OCI-LY1 (cell line): ENCODE measurements at regions not wholly inside any gene's neighbourhood (a gene's known extent, or its start where the extent isn't known, plus 50 kb on each side); places are given as distances from the start of the nearest gene placed in this dataset.

Experiments used
- H2AFZ ChIP-seq: fragments of 200-600 bp; sonication (generic), shearing (Covaris generic); 2 replicates; pipeline ENCODE4 v1.6.0; 2014; ENCODE audit warnings: antibody characterized with exemption, mild to moderate bottlenecking, low read length
- H3F3A ChIP-seq: fragments of 200-600 bp; sonication (generic), shearing (Covaris generic); 2 replicates; pipeline ENCODE4 v1.6.0; 2014; ENCODE audit warnings: mild to moderate bottlenecking, antibody characterized with exemption, low read length, moderate library complexity; ENCODE audit not compliant: insufficient read depth
- H3K27ac ChIP-seq: fragments of 200-600 bp; sonication (generic); 2 replicates; pipeline ENCODE4 v1.5.1; 2014; ENCODE audit warnings: low read length, mixed run types, mild to moderate bottlenecking, low read depth; ENCODE audit not compliant: poor library complexity, severe bottlenecking
- H3K27me3 ChIP-seq: fragments of 200-600 bp; sonication (generic); 2 replicates; pipeline ENCODE4 v1.6.0; 2014; ENCODE audit warnings: antibody characterized with exemption, mild to moderate bottlenecking, low read length, moderate library complexity; ENCODE audit not compliant: insufficient read depth
- H3K36me3 ChIP-seq: fragments of 200-600 bp; sonication (generic); 2 replicates; pipeline ENCODE4 v1.6.1; 2014; ENCODE audit warnings: mild to moderate bottlenecking, antibody characterized with exemption, low read length, moderate library complexity, mixed read lengths; ENCODE audit not compliant: insufficient read depth
- H3K4me1 ChIP-seq: fragments of 200-600 bp; sonication (generic); 2 replicates; pipeline ENCODE4 v1.5.1; 2014; ENCODE audit warnings: mild to moderate bottlenecking, low read length, moderate library complexity; ENCODE audit not compliant: insufficient read depth, severe bottlenecking
- H3K4me2 ChIP-seq: fragments of 200-600 bp; sonication (generic), shearing (Covaris generic); 2 replicates; pipeline ENCODE4 v1.6.1; 2014; ENCODE audit warnings: low read length
- H3K4me3 ChIP-seq: fragments of 200-600 bp; sonication (generic); 2 replicates; pipeline ENCODE4 v1.5.1; 2014; ENCODE audit warnings: low read length, low read depth, mild to moderate bottlenecking, mixed read lengths; ENCODE audit not compliant: poor library complexity, severe bottlenecking
- H3K79me2 ChIP-seq: fragments of 200-600 bp; shearing (Covaris generic); 2 replicates; pipeline ENCODE4 v1.6.1; 2016; ENCODE audit warnings: mixed run types, low read length, mixed read lengths; ENCODE audit not compliant: insufficient read depth
- H3K9ac ChIP-seq: fragments of 200-600 bp; sonication (generic), shearing (Covaris generic); 2 replicates; pipeline ENCODE4 v1.6.1; 2014; ENCODE audit warnings: mild to moderate bottlenecking, low read length, mixed read lengths
- H3K9me2 ChIP-seq: fragments of 200-600 bp; sonication (generic), shearing (Covaris generic); 2 replicates; pipeline ENCODE4 v1.6.1; 2014; ENCODE audit warnings: low read depth, mild to moderate bottlenecking, low read length, mixed read lengths
- H3K9me3 ChIP-seq: fragments of 200-600 bp; shearing (Covaris generic); 2 replicates; pipeline ENCODE4 v1.6.1; 2014; ENCODE audit warnings: low read length, mixed read lengths
- H4K20me1 ChIP-seq: fragments of 200-600 bp; sonication (generic), shearing (Covaris generic); 2 replicates; pipeline ENCODE4 v1.6.0; 2016; ENCODE audit warnings: mild to moderate bottlenecking, low read length; ENCODE audit not compliant: insufficient read depth
- CTCF ChIP-seq: fragments of 200-600 bp; sonication (generic), shearing (Covaris generic); IDR thresholded peaks from 2 replicates; pipeline ENCODE4 v1.5.1; 2017; ENCODE audit warnings: mild to moderate bottlenecking, antibody characterized with exemption, low read length, moderate library complexity, mixed read lengths
- EZH2 ChIP-seq: fragments of 200-600 bp; sonication (generic), shearing (Covaris generic); IDR thresholded peaks from 2 replicates; pipeline ENCODE4 v1.8.0; 2017; ENCODE audit warnings: borderline replicate concordance, mixed run types, mild to moderate bottlenecking, antibody characterized with exemption, low read length, moderate library complexity, mixed read lengths

- Histone ChIP-seq H3K27me3 (no peaks in the 10 kb centered on the region), H3K9me3 (no peaks in the 10 kb centered on the region), H3K36me3 (no peaks in the 10 kb centered on the region), H4K20me1 (no peaks in the 10 kb centered on the region), H3K4me2 (no peak overlapping the region), H2AFZ (no peak overlapping the region), H3F3A (no peaks in the 10 kb centered on the region), H3K27ac (no peak overlapping the region), H3K4me1 (peaks cover 10% of the 10 kb centered on the region), H3K4me3 (no peak overlapping the region), H3K9ac (no peak overlapping the region), H3K79me2 (no peaks in the 10 kb centered on the region), H3K9me2 (no peaks in the 10 kb centered on the region)
- TF ChIP-seq EZH2 (no peak), CTCF (no peak)
Observed at GRCh38 chr6:50973464-50973863, 154.8 kb downstream of the TFAP2B start.

DNA sequence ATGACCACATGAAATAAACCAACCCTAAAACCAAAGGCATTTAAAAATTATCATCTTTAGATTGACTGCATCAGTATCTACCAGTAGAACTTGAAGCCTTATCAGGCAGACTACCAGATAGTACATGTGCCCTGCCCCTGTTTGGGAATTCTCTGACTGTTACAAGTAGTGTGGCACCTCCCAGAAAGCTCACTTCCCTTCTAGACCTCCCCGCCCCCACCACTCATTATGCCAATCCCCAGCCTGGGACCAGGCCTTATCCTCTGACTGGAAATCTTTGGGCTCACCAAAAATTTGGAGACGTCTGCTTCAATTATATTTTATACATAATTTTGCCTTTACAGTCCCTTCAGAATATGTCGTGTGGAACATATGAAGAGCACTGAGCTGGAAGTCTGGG is 155.6 kb downstream of the TFAP2B start:
- Histone ChIP-seq H3K4me1 (peaks cover 3% of the 10 kb centered on the region), H3K9ac (no peak overlapping the region), H3K27me3 (no peaks in the 10 kb centered on the region), H3K36me3 (no peaks in the 10 kb centered on the region), H2AFZ (no peak overlapping the region), H3K27ac (no peak overlapping the region), H3K9me2 (no peaks in the 10 kb centered on the region), H3K9me3 (no peaks in the 10 kb centered on the region), H3K79me2 (no peaks in the 10 kb centered on the region), H3K4me2 (no peak overlapping the region), H3F3A (no peaks in the 10 kb centered on the region), H3K4me3 (no peak overlapping the region), H4K20me1 (no peaks in the 10 kb centered on the region)
- TF ChIP-seq CTCF, result no peak
- TF ChIP-seq EZH2, result no peak

- Histone ChIP-seq H2AFZ (no peak overlapping the region), H3K36me3 (no peaks in the 10 kb centered on the region), H3K4me1 (no peaks in the 10 kb centered on the region), H3K79me2 (no peaks in the 10 kb centered on the region), H3F3A (no peaks in the 10 kb centered on the region), H3K27ac (no peak overlapping the region), H3K9me3 (no peaks in the 10 kb centered on the region), H3K4me3 (no peak overlapping the region), H3K27me3 (no peaks in the 10 kb centered on the region), H3K9me2 (no peaks in the 10 kb centered on the region), H4K20me1 (no peaks in the 10 kb centered on the region), H3K4me2 (no peak overlapping the region), H3K9ac (no peak overlapping the region)
- TF ChIP-seq EZH2, result no peak
- no peak for TF ChIP-seq CTCF
Observed at GRCh38 chr6:50975216-50975615, 156.5 kb downstream of the TFAP2B start.
